ENCODE measurements at regions not wholly inside any gene's neighbourhood (a gene's known extent, or its start where the extent isn't known, plus 50 kb on each side); places are given as distances from the start of the nearest gene placed in this dataset.
A peak's percentile ranks its signal among the peaks of the same experiment; 100 is the strongest.

DNA sequence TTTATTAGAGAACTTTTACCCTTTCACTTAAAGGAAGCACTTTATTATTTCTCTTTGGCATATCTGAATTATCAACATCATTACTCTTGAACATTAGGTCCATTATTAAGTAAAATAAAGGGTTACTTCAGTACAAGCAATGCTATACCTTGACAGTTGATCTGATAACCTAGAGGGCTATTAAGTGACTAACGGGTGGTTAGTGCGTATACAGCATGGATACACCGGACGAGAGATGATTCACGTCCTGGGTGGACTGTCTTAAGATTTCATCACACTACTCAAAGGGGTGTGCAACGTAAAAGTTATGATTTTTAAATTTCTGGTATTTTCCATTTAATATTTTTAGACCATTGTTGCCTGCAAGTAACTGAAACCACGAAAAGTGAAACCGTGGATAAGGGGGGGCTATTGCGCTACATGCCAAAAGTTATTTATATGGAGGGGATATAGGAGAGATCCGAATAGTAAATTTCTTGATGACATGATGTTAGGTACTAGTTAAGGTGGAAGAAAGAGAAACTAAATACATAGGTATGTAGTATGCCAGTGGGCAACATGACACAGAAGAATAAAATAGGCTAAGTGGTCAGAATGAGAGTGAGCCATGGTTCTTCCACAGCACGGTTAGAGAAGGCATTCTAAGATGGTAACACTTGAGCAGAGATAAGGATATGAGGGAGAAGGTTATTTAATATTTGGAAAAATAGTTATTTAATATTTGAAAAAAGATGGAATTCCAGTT is 230.8 kb upstream of the ANKRD50 start:
- H2BK15ac ChIP-seq (ENCODE audit: low read length): no peak overlapping the region
- no peak overlapping the region for H3K56ac ChIP-seq (replicated peaks; ENCODE audit: insufficient read length, low read depth, low read length)
- H3K9me3 ChIP-seq (ENCODE audit: insufficient read depth in 2 of 2, low read depth in 1 of 2, low read length in 1 of 2): no peaks in the 10 kb centered on the region
- ChIA-PET CTCF (ENCODE audit: partially characterized antibody) (no interaction called here), POLR2A (ENCODE audit: partially characterized antibody) (no interaction called here)
- H2AFZ ChIP-seq (ENCODE audit: low read length): no peak overlapping the region
- no peak overlapping the region for H2BK12ac ChIP-seq (ENCODE audit: low read depth, low read length)
- H4K91ac ChIP-seq (replicated peaks; ENCODE audit: insufficient read length, low read length): no peak overlapping the region
- H2BK120ac ChIP-seq (replicated peaks; ENCODE audit: low read depth, low read length): no peak overlapping the region
- no peak overlapping the region for H3K4ac ChIP-seq (replicated peaks; ENCODE audit: insufficient read length, low read depth, low read length)
- H3K27ac ChIP-seq (ENCODE audit: low read depth, low read length): no peak overlapping the region
- no peaks in the 10 kb centered on the region for H3K36me3 ChIP-seq (ENCODE audit: control insufficient read depth in 2 of 4, insufficient read depth in 4 of 4, low read length in 3 of 4)
- no peak for FAIRE-seq
- no peaks in the 10 kb centered on the region for H3K79me1 ChIP-seq (ENCODE audit: low read depth, low read length)
- H4K5ac ChIP-seq (ENCODE audit: insufficient read length, low read depth, low read length): no peak overlapping the region
- no peaks in the 10 kb centered on the region for H3K23me2 ChIP-seq (ENCODE audit: low read depth, low read length)
- no peak overlapping the region for H3K14ac ChIP-seq (ENCODE audit: insufficient read length)
- H3K4me2 ChIP-seq (ENCODE audit: insufficient read depth in 1 of 2, low read depth in 2 of 2, low read length in 2 of 2): no peak overlapping the region
- no peak overlapping the region for H3K23ac ChIP-seq (ENCODE audit: insufficient read length)
- H4K20me1 ChIP-seq (replicated peaks in 1 of 2; ENCODE audit: control insufficient read depth in 1 of 2, insufficient read depth in 2 of 2, low read length in 2 of 2): no peaks in the 10 kb centered on the region
- no peak overlapping the region for H2BK5ac ChIP-seq (ENCODE audit: low read depth, low read length)
- no peak for DNase-seq (ENCODE audit: low read depth in 1 of 2, low spot score in 2 of 2)
- no peak overlapping the region for H2AK5ac ChIP-seq (ENCODE audit: low read depth, low read length)
- H3K4me3 ChIP-seq (ENCODE audit: extremely low read depth in 1 of 4, insufficient read depth in 2 of 4, low read depth in 3 of 4, low read length in 4 of 4): no peak overlapping the region
- no peak overlapping the region for H4K8ac ChIP-seq (ENCODE audit: extremely low read depth, insufficient read depth, low read length)
- H3K9ac ChIP-seq (replicated peaks in 1 of 4; ENCODE audit: extremely low read depth in 1 of 4, low read depth in 3 of 4, low read length in 3 of 4): no peak overlapping the region
- H3K79me2 ChIP-seq (ENCODE audit: control insufficient read depth in 1 of 2, insufficient read depth in 2 of 2, low read length in 2 of 2): no peaks in the 10 kb centered on the region
- H3K27me3 ChIP-seq (replicated peaks in 1 of 4; ENCODE audit: control insufficient read depth in 3 of 4, extremely low read depth in 1 of 4, insufficient read depth in 3 of 4, low read length in 3 of 4): no peaks in the 10 kb centered on the region
- no peak for TF ChIP-seq CHD2 (IDR thresholded peaks at IDR 0.05; ENCODE audit: low read length)
- H3K4me1 ChIP-seq (replicated peaks in 1 of 4; ENCODE audit: control insufficient read depth in 3 of 4, insufficient read depth in 4 of 4, low read length in 3 of 4): no peaks in the 10 kb centered on the region
- H3K18ac ChIP-seq (ENCODE audit: extremely low read depth, low read length): no peak overlapping the region
- H2BK20ac ChIP-seq (ENCODE audit: low read length): 0 out of 2 replicates have a peak overlapping the region, but pooled peaks have one; percentile 63
- 96% methylated on average over 11 of the region's 11 CpGs; no CpG with 5 or more reads in 1 of the 2 experiments for WGBS, 2 experiments (ENCODE audit: extremely low coverage in 1 of 2, insufficient coverage in 1 of 2, insufficient read length in 1 of 2, insufficient replicate concordance in 2 of 2, low coverage in 1 of 2, low lambda C conversion rate in 2 of 2, missing lambda C conversion rate in 1 of 2)

Data from H1 (cell line).